Small intestine (tissue), 7 donors: ENCODE measurements at regions not wholly inside any gene's neighbourhood (a gene's known extent, or its start where the extent isn't known, plus 50 kb on each side); places are given as distances from the start of the nearest gene placed in this dataset.
"Not testable (repeated sequence)": the region's sequence is repeated elsewhere in the genome, so short reads cannot be mapped to it uniquely, and the experiment has no call there.

Experiments
- DNase-seq, 2 donors: peaks; one replicate each; pipeline versions ENCODE4 v3.0.0 to v3.0.0-alpha.2; 2013
- FAIRE-seq: peaks from 2 replicates; lab custom pipeline; 2012; peaks lifted over from hg19 to GRCh38; lab: Jason Lieb, UNC
- H3K27ac ChIP-seq, 3 donors: one replicate each; pipeline ENCODE4 v1.5.1; 2013; ENCODE audit warnings: low read length in 2 of 3, mild to moderate bottlenecking in 2 of 3, control low read depth in 1 of 3, inconsistent platforms in 1 of 3, low read depth in 1 of 3, moderate library complexity in 1 of 3
- H3K27me3 ChIP-seq, 3 donors: one replicate each; pipeline ENCODE4 v1.6.1; 2013; ENCODE audit warnings: low read length in 3 of 3, inconsistent platforms in 1 of 3; ENCODE audit not compliant: control insufficient read depth in 3 of 3, insufficient read depth in 3 of 3
- H3K36me3 ChIP-seq, 3 donors: one replicate each; pipeline ENCODE4 v1.6.1; 2013; ENCODE audit warnings: low read length in 3 of 3, inconsistent platforms in 1 of 3, low read depth in 1 of 3, mild to moderate bottlenecking in 1 of 3, moderate library complexity in 1 of 3; ENCODE audit not compliant: control insufficient read depth in 3 of 3, insufficient read depth in 2 of 3
- H3K4me1 ChIP-seq, 3 donors: one replicate each; pipeline ENCODE4 v1.6.1; 2013; ENCODE audit warnings: low read length in 2 of 3, inconsistent platforms in 1 of 3, low read depth in 1 of 3, mild to moderate bottlenecking in 1 of 3, moderate library complexity in 1 of 3; ENCODE audit not compliant: control insufficient read depth in 3 of 3, insufficient read depth in 2 of 3
- H3K4me3 ChIP-seq, 3 donors: one replicate each; pipeline ENCODE4 v1.5.1; 2013; ENCODE audit warnings: low read length in 3 of 3, control low read depth in 1 of 3, inconsistent platforms in 1 of 3, low read depth in 1 of 3, mild to moderate bottlenecking in 1 of 3, moderate library complexity in 1 of 3
- H3K9me3 ChIP-seq, 2 donors: one replicate each; pipeline ENCODE4 v1.6.1; 2013; ENCODE audit warnings: low read depth in 1 of 2, low read length in 1 of 2; ENCODE audit not compliant: control insufficient read depth in 2 of 2, insufficient read depth in 1 of 2
- WGBS, 3 donors: extraction: QIAGEN DNeasy Blood & Tissue Kit; methylation state at CpG; one replicate each; pipeline ENCODE4 v1.1.7; 2013; 5-methylcytosine and 5-hydroxymethylcytosine counted together
- donor health status: healthy with polysubstance abuse.
- donor health status: control.
- donor health status: control.
- donor health status: Bipolar disorder and iron deficiency.
- donor health status: healthy.

DNA sequence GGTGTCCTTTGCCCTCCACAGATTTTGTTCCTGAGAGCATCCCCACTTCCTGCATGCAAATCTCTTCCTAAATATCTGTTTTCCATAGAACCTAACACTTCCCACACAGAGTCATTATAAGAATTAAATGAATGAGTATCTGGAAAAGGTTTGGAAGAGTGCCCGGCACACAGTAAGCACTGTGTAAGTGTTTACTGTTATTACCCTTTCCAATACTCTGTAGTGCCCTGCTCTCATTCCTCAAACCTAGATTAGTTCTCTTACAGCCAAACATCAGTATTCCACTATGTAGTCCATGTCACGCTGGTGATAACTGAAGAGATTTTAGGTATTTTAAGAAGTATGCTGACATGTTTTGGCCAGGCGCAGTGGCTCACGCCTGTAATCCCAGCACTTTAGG lies 57.3 kb upstream of the PHF21A start:
- H3K27ac ChIP-seq: no peak overlapping the region
- H3K36me3 ChIP-seq: no peaks in the 10 kb centered on the region
- FAIRE-seq (no peak), DNase-seq (no peak)
- peaks cover 0 to 3% (median 0%) of the 10 kb centered on the region in 3 donors for H3K4me1 ChIP-seq
- H3K4me3 ChIP-seq: no peak overlapping the region
- WGBS, 3 donors: 92 to 96% (median 96%) methylated on average over 4 of the region's 4 CpGs
- H3K9me3 ChIP-seq: no peaks in the 10 kb centered on the region
- H3K27me3 ChIP-seq: peaks cover 0 to 7% (median 2%) of the 10 kb centered on the region in 3 donors

DNA sequence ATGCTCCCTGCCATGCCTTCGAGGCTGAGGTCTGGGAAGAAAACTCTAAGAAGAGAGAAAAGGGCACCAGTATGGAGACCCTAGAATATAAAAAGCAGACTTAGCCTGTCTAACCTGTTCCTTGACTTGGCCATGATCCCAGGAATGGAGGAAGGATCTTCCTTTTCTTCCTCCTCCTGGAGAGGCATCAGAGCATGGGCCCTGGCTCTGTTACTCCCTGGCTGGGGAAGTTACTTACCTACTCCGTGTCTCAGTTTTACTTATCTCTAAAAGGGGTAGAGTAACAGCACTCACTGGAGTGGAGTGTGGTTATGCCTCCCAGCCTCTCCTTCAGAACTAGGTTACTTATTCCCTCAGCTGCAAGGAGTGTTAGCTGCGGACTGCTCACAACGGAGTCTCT lies 55.2 kb upstream of the PHF21A start:
- H3K9me3 ChIP-seq: no peaks in the 10 kb centered on the region
- no peaks in the 10 kb centered on the region for H3K36me3 ChIP-seq
- peak in 1 of 2 donors; percentile 8 for DNase-seq
- H3K4me3 ChIP-seq: no peak overlapping the region
- no peak for FAIRE-seq
- H3K27ac ChIP-seq: no peak overlapping the region
- H3K4me1 ChIP-seq: peaks cover 0 to 3% (median 0%) of the 10 kb centered on the region in 3 donors
- 53 to 81% (median 62%) methylated on average over 4 of the region's 4 CpGs for WGBS, 3 donors
- H3K27me3 ChIP-seq: peaks cover 0 to 5% (median 2%) of the 10 kb centered on the region in 3 donors

DNA sequence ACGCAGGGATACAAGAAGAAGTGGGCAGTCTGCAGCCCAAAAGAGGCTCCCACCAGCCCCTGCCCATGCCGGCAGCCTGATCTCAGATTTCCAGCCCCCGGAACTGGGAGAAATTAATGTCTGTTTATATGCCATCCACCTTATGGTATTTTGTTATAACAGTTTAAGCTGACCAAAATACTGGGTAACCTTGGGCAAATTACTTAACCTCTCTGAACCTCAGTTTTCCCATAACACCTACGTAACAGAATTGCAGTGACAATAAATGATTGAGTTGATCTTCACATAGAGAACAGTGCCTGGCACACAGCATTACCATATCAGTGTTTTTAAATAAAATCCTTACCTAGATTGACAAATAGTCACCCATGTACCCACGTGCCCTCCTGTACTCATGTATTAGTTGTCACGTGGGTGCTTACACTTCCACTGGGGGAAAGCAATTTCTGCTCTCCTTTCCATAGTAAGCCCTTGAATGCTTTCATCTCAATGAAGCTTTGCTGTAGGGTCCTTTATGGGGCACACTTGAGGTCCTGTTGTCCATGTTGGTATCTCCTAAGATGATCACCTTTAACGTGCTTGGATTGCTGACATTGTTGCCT lies 54.2 kb upstream of the PHF21A start:
- peaks cover 0 to 2% (median 0%) of the 10 kb centered on the region in 3 donors for H3K27me3 ChIP-seq
- WGBS, 3 donors: 74 to 84% (median 83%) methylated on average over 7 of the region's 7 CpGs
- no peak overlapping the region for H3K27ac ChIP-seq
- no peaks in the 10 kb centered on the region for H3K36me3 ChIP-seq
- DNase-seq (no peak), FAIRE-seq (no peak)
- peaks cover 0 to 3% (median 0%) of the 10 kb centered on the region in 3 donors for H3K4me1 ChIP-seq
- no peak overlapping the region for H3K4me3 ChIP-seq
- no peaks in the 10 kb centered on the region for H3K9me3 ChIP-seq

DNA sequence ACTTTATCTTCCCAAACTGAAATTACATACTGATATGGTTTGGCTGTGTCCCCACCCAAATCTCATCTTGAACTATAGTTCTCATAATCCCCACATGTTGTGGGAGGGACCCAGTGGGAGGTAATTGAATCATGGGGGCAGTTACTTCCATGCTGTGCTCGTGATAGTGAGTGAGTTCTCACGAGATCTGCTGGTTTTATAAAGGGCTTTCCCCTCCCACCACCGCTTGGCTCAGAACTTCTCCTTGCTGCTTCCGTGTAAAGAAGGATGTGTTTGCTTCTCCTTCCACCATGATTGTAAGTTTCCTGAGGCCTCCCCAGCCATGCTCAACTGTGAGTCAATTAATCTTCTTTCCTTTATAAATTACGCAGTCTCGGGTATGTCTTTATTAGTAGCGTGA lies 50.4 kb upstream of the PHF21A start:
- not testable (repeated sequence) for H3K4me1 ChIP-seq, H3K9me3 ChIP-seq, H3K4me3 ChIP-seq, H3K27me3 ChIP-seq, DNase-seq, H3K36me3 ChIP-seq, FAIRE-seq, H3K27ac ChIP-seq
- WGBS, 3 donors: 75 to 86% (median 81%) methylated on average over 7 of the region's 7 CpGs
